Vagina (tissue), 2 donors: ENCODE measurements at regions not wholly inside any gene's neighbourhood (a gene's known extent, or its start where the extent isn't known, plus 50 kb on each side); places are given as distances from the start of the nearest gene placed in this dataset.

ENCODE experiments used
- DNase-seq, 2 donors: peaks; one replicate each; pipeline ENCODE4 v3.0.0-alpha.2; 2017; ENCODE audit errors: extremely low spot score in 2 of 2
- H3K27ac ChIP-seq: fragments of 200-600 bp; sonication (generic); one replicate; pipeline ENCODE4 v1.5.1; 2019
- H3K27me3 ChIP-seq: fragments of 200-600 bp; sonication (generic); one replicate; pipeline ENCODE4 v1.5.1; 2019
- H3K36me3 ChIP-seq, 2 donors: fragments of 200-600 bp; sonication (generic); one replicate each; pipeline ENCODE4 v1.5.1; 2017 to 2019
- H3K4me1 ChIP-seq: fragments of 200-600 bp; sonication (generic); one replicate; pipeline ENCODE4 v1.5.1; 2019
- H3K4me3 ChIP-seq, 2 donors: fragments of 200-600 bp; sonication (generic); 1 replicate in 1 of 2; 2 replicates in 1 of 2; pipeline ENCODE4 v1.5.1; 2016 to 2019
- H3K9me3 ChIP-seq: fragments of 200-600 bp; sonication (generic); one replicate; pipeline ENCODE4 v1.5.1; 2019
- CTCF ChIP-seq, 3 experiments: fragments of 450-650 bp in 2 of 3; fragments of 200-600 bp in 1 of 3; sonication (generic) in 1 of 3; IDR thresholded peaks; one replicate each; pipeline ENCODE4 v1.5.1; 2017 to 2019; ENCODE audit warnings: antibody characterized with exemption in 3 of 3, mild to moderate bottlenecking in 2 of 3, moderate library complexity in 2 of 3
- POLR2A ChIP-seq, 2 donors: fragments of 450-650 bp; IDR thresholded peaks; one replicate each; pipeline ENCODE4 v1.6.1; 2017; ENCODE audit warnings: antibody characterized with exemption in 2 of 2, mild to moderate bottlenecking in 2 of 2, moderate library complexity in 2 of 2
- POLR2AphosphoS5 ChIP-seq, 2 donors: sonication (generic); formaldehyde crosslinking; IDR thresholded peaks; one replicate each; pipeline ENCODE4 v1.9.0; 2017; ENCODE audit warnings: antibody characterized with exemption in 2 of 2, mild to moderate bottlenecking in 2 of 2, low read depth in 1 of 2; ENCODE audit not compliant: insufficient read depth in 1 of 2
- intact Hi-C: fragments of 100-400 bp; cut with DNase I; formaldehyde crosslinking; loops from one replicate; pipeline ENCODE4 v1.15.1; 2023

- no peak for DNase-seq
- TF ChIP-seq POLR2A (IDR thresholded peaks at IDR 0.05) (no peak), POLR2AphosphoS5 (IDR thresholded peaks at IDR 0.05; ENCODE audit: insufficient read depth in 1 of 2, low read depth in 1 of 2) (no peak), CTCF (IDR thresholded peaks at IDR 0.05) (no peak)
- Histone ChIP-seq H3K27ac (no peak overlapping the region), H3K9me3 (no peaks in the 10 kb centered on the region), H3K36me3 (no peaks in the 10 kb centered on the region), H3K4me1 (no peaks in the 10 kb centered on the region), H3K4me3 (no peak overlapping the region), H3K27me3 (no peaks in the 10 kb centered on the region)
- intact Hi-C loops, result no loop called here
These were observed 560.0 kb upstream of the CDH4 start for GRCh38 chr20:60691966-60692615.

DNA sequence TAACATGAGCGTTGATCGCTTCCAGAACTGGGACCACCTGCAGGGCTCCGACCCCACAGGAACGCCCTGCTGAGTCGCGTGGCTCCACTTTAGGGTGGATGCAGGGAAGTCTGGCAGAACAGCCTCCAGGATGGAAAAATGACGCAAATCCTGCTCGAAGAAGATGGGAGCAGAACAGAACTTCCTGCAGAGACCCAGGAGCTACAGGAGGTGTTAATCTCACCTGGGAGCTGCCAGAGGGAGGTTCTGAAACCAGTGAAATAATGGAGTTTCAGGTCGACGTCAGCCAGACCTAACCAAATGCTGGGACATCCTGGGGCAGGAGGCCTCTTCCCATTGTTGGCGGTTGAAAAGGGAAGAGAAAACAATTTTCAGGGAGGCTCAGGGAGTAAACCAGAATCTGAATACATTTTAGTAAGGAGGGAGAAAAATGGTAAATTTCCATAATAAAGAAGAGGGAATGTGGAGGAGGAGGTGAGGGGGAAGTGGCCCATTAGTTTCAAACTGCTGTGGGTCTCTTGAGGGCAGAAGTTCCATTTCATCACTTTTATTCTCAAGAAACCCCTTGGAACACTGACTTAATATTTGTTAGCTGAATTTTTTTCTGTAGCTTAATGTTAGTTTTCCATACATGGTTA, 558.4 kb upstream of the CDH4 start:
- Histone ChIP-seq H3K9me3 (no peaks in the 10 kb centered on the region), H3K27me3 (no peaks in the 10 kb centered on the region), H3K36me3 (no peaks in the 10 kb centered on the region), H3K4me1 (no peaks in the 10 kb centered on the region), H3K27ac (no peak overlapping the region), H3K4me3 (no peak overlapping the region)
- intact Hi-C loops, result no loop called here
- TF ChIP-seq POLR2A (IDR thresholded peaks at IDR 0.05) (no peak), CTCF (IDR thresholded peaks at IDR 0.05) (no peak), POLR2AphosphoS5 (IDR thresholded peaks at IDR 0.05; ENCODE audit: insufficient read depth in 1 of 2, low read depth in 1 of 2) (no peak)
- no peak for DNase-seq

DNA sequence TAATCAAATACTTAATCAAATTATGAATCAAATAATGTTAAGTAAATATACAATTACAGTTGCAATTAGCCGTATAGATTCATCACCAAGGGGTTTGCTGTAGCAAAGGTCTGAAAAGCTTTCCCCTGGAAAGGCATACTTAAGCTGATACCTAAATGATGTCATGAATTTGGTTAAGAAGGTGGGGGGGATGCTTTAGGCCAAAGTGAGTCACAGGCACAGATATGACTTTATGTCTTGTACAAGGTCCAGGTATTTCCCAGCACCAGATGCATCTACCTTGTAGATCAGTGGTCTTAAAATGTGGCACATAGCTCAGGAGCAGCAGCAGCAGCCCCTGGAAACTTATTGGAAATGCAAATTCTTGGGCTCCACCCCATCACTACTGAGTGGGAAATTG, 557.3 kb upstream of the CDH4 start:
- intact Hi-C loops, result no loop called here
- no peak for TF ChIP-seq POLR2A (IDR thresholded peaks at IDR 0.05)
- no peak for TF ChIP-seq POLR2AphosphoS5 (IDR thresholded peaks at IDR 0.05; ENCODE audit: insufficient read depth in 1 of 2, low read depth in 1 of 2)
- no peak for TF ChIP-seq CTCF (IDR thresholded peaks at IDR 0.05)

DNA sequence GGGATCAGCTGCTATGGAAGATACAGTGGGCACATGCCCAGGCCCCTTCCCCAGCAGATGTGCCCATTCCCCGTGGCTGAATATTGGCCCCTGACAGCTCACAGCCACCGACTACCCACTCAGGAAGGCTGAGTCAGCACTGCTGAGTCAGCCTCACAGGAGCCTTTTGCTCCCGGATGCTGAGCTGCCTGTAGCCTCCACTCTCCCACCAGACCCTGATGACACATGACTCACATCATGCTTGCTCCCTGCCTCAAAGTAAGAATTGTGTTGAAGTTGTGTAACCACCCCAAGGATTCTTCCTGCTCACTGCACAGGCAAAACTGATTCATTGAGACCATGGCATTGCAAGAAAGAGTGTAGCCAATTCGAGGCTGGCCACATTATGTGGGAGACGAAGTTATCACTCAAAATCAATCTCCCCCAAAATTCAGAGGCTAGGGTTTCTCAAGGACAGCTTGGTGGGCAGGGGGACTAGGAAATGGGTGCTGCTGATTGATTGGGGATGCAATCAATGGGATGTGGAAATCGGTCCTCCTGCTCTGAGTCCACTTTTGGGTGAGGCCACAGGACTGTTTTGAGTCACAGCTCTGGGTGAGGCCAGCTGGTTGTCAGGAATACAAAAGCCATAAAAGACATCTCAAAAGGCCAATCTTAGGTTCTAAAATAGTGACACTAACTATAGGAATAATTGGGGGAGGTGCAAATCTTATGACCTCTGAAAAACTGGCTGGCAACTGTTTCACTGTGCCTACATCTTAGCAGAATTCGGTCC, 556.6 kb upstream of the CDH4 start:
- Histone ChIP-seq H3K36me3 (no peaks in the 10 kb centered on the region), H3K9me3 (no peaks in the 10 kb centered on the region), H3K27ac (no peak overlapping the region), H3K27me3 (no peaks in the 10 kb centered on the region), H3K4me1 (no peaks in the 10 kb centered on the region), H3K4me3 (no peak overlapping the region)
- no peak for TF ChIP-seq CTCF (IDR thresholded peaks at IDR 0.05)
- TF ChIP-seq POLR2A (IDR thresholded peaks at IDR 0.05), result no peak
- no peak for TF ChIP-seq POLR2AphosphoS5 (IDR thresholded peaks at IDR 0.05; ENCODE audit: insufficient read depth in 1 of 2, low read depth in 1 of 2)
- DNase-seq, result no peak
- intact Hi-C loops, result no loop called here

More for the DNA sequence above, 557.3 kb upstream of the CDH4 start:
- Histone ChIP-seq H3K9me3 (no peaks in the 10 kb centered on the region), H3K27ac (no peak overlapping the region), H3K4me3 (no peak overlapping the region), H3K27me3 (no peaks in the 10 kb centered on the region), H3K4me1 (no peaks in the 10 kb centered on the region), H3K36me3 (no peaks in the 10 kb centered on the region)
- no peak for DNase-seq
